ENCODE measurements at regions not wholly inside any gene's neighbourhood (a gene's known extent, or its start where the extent isn't known, plus 50 kb on each side); places are given as distances from the start of the nearest gene placed in this dataset.

DNA sequence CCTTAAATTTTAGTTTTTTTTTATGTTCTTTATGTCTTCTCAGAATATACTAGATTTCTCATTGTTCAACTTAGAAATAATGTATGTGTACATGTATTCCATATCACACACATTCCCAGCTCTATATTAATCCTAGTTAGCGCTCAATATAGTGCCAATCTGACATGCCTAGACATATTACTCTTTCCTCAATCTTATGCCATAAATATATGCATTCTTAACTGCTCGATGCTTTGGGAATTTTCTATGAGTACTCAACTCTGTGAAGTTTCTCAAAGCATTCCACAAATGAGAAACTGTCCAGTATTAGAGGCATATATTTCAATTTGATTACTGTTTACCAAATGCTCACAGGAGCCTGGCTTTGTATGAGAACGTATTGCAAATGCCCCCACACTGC, 231.2 kb upstream of the VEGFC start:
- no peak overlapping the region for H3K4me3 ChIP-seq
- no peak for TF ChIP-seq CTCF (IDR thresholded peaks at IDR 0.05)
- no peak for DNase-seq (ENCODE audit: low spot score)
- H3K27ac ChIP-seq: no peak overlapping the region

DNA sequence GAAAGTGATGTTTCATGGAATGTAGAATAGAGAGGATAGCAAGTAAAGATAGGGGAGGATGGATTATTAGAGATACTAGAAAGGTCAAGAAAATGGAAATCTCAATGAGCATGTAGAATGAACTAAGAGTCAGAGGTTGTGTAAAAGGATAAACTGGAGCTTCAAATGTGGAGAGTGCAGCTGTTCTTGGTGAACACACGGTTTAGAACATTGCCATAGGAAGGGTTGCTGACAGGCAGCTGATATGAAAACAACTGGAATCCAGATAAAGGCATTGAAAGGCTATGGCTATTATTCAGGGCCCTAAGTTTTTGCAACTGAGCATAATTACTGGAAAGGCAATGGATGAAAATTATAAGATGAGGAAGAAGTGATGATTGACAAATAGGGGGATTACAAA, 239.6 kb upstream of the VEGFC start:
- H3K4me3 ChIP-seq: no peak overlapping the region
- no peak overlapping the region for H3K27ac ChIP-seq
- TF ChIP-seq CTCF (IDR thresholded peaks at IDR 0.05): no peak
- no peak for DNase-seq (ENCODE audit: low spot score)

DNA sequence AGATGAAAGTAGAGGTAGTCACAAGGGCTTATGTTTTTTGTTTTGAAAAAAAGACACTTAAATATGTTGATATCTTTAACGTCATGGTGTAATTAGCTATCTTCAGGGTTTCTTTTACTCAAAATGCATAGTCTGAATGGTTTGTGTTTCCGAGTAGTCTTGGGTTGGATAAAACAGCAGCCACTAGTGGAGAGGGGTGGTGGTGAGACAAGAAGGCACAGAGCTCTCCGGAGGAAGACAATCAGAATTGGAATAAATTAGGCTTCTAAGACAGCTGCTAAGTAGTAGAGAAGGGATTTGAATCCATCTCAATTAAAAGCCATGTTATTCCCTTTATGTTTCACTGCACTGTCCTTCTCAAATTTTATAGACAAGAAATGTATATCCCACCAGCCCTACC, 240.4 kb upstream of the VEGFC start:
- no peak overlapping the region for H3K27ac ChIP-seq
- H3K4me3 ChIP-seq: no peak overlapping the region
- TF ChIP-seq CTCF (IDR thresholded peaks at IDR 0.05): no peak
- no peak for DNase-seq (ENCODE audit: low spot score)

DNA sequence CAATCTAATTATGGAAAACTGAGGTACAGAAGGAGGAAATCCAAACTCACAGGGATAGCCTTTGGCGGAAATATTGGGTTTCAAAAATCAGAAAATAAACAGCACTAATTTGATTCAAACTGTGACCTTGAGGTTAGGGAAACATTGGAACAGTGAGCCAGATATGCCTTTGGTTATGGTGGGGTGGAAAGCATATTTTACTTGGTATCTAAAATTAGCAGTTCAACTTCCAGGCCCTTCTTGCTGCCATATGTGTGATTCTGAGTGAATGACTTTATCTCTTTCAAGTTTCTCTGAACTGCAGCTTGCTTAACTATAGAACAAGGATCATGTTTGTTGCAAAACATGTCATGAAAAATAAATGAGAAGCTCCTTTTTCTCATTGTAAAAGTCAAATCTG, 240.9 kb upstream of the VEGFC start:
- TF ChIP-seq CTCF (IDR thresholded peaks at IDR 0.05): no peak
- no peak overlapping the region for H3K4me3 ChIP-seq
- DNase-seq (ENCODE audit: low spot score): no peak
- no peak overlapping the region for H3K27ac ChIP-seq

- Histone ChIP-seq H3K4me3 (no peak overlapping the region), H3K27ac (no peak overlapping the region)
- no peak for DNase-seq (ENCODE audit: low spot score)
- TF ChIP-seq CTCF (IDR thresholded peaks at IDR 0.05): no peak
These were observed 248.6 kb upstream of the VEGFC start for GRCh38 chr4:177041356-177041755.

GRCh38 chr4:177047070-177047850, 254.5 kb upstream of the VEGFC start:
- Histone ChIP-seq H3K27ac (no peak overlapping the region), H3K4me3 (no peak overlapping the region)
- peak; percentile 67 for TF ChIP-seq CTCF (IDR thresholded peaks at IDR 0.05)
- no peak for DNase-seq (ENCODE audit: low spot score)

DNA sequence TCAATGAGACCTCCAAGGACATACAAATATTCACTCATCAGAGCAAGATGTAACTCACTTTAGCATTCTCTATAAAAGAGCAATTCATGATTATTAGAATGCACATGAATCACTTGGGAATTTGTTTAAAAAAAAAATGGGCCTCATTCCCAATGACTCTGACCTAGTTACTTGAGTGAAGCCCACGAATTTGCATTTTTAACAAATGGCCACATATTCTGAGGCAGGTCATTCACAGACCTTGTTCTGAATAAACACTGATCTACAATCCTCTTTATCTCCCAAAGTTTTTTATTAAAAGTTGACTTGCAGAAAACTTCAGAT, 255.1 kb upstream of the VEGFC start:
- H3K27ac ChIP-seq: no peak overlapping the region
- TF ChIP-seq CTCF (IDR thresholded peaks at IDR 0.05): no peak
- no peak for DNase-seq (ENCODE audit: low spot score)
- H3K4me3 ChIP-seq: no peak overlapping the region
